NCI-H2227 treated with DMSO at 0.1 percent for 48 hours (cell line): ENCODE measurements at regions not wholly inside any gene's neighbourhood (a gene's known extent, or its start where the extent isn't known, plus 50 kb on each side); places are given as distances from the start of the nearest gene placed in this dataset.
A peak's percentile ranks its signal among the peaks of the same experiment; 100 is the strongest.
"Not testable (repeated sequence)": the region's sequence is repeated elsewhere in the genome, so short reads cannot be mapped to it uniquely, and the experiment has no call there.

Experiments used
- DNase-seq: peaks from one replicate; lab custom pipeline; 2025; lab: John Stamatoyannopoulos, UW

GRCh38 chr10:3932597-3933375 lies 147.8 kb upstream of the KLF6 start:
- no peak for DNase-seq

- DNase-seq, result no peak
Measured at GRCh38 chr10:3931901-3932300, 146.9 kb upstream of the KLF6 start.

GRCh38 chr10:3931224-3931623 lies 146.2 kb upstream of the KLF6 start:
- no peak for DNase-seq

GRCh38 chr10:3928569-3928968 lies 143.6 kb upstream of the KLF6 start:
- DNase-seq, result no peak

- DNase-seq, result no peak
Measured at GRCh38 chr10:3928078-3928477, 143.1 kb upstream of the KLF6 start.

GRCh38 chr10:3926675-3927525 lies 141.9 kb upstream of the KLF6 start:
- DNase-seq, result no peak

- peak; percentile 13 for DNase-seq
Measured at GRCh38 chr10:3926258-3926657, 141.2 kb upstream of the KLF6 start.

GRCh38 chr10:3925184-3925583 lies 140.2 kb upstream of the KLF6 start:
- no peak for DNase-seq

GRCh38 chr10:3924344-3924743 lies 139.3 kb upstream of the KLF6 start:
- no peak for DNase-seq

- DNase-seq, result no peak
Measured at GRCh38 chr10:3923033-3923432, 138.0 kb upstream of the KLF6 start.

GRCh38 chr10:3919709-3920308 lies 134.8 kb upstream of the KLF6 start:
- DNase-seq, result no peak

- DNase-seq, result not testable (repeated sequence)
Measured at GRCh38 chr10:3917392-3917791, 132.4 kb upstream of the KLF6 start.

- no peak for DNase-seq
Measured at GRCh38 chr10:3914733-3915132, 129.7 kb upstream of the KLF6 start.

GRCh38 chr10:3911713-3912442 lies 126.9 kb upstream of the KLF6 start:
- DNase-seq, result no peak

GRCh38 chr10:3911241-3911640 lies 126.2 kb upstream of the KLF6 start:
- DNase-seq, result no peak

GRCh38 chr10:3909339-3909738 lies 124.3 kb upstream of the KLF6 start:
- DNase-seq, result no peak

GRCh38 chr10:3908183-3908582 lies 123.2 kb upstream of the KLF6 start:
- no peak for DNase-seq

- DNase-seq, result no peak
Measured at GRCh38 chr10:3907514-3907913, 122.5 kb upstream of the KLF6 start.

GRCh38 chr10:3906511-3907111 lies 121.6 kb upstream of the KLF6 start:
- DNase-seq, result no peak

GRCh38 chr10:3904419-3904960 lies 119.5 kb upstream of the KLF6 start:
- no peak for DNase-seq

- no peak for DNase-seq
Measured at GRCh38 chr10:3902809-3903410, 117.9 kb upstream of the KLF6 start.
